PFSK-1 (cell line): ENCODE measurements at regions not wholly inside any gene's neighbourhood (a gene's known extent, or its start where the extent isn't known, plus 50 kb on each side); places are given as distances from the start of the nearest gene placed in this dataset.

Source experiments
- FOXP2 ChIP-seq: optimal IDR thresholded peaks from 2 replicates; pipeline ENCODE3; 2011; ENCODE audit warnings: borderline replicate concordance, control low read depth, inconsistent platforms; ENCODE audit not compliant: insufficient read depth; ENCODE audit errors: extremely low read length, extremely low read depth
- POLR2AphosphoS5 ChIP-seq: IDR thresholded peaks from 2 replicates; pipeline ENCODE4 v1.6.1; 2012; ENCODE audit warnings: low read depth, mild to moderate bottlenecking, control low read depth, low read length, moderate library complexity
- SIN3A ChIP-seq: IDR thresholded peaks from 2 replicates; pipeline ENCODE4 v1.6.1; 2012; ENCODE audit warnings: mild to moderate bottlenecking, low read length, moderate library complexity, borderline replicate concordance; ENCODE audit not compliant: insufficient read depth
- TAF1 ChIP-seq: IDR thresholded peaks from 2 replicates; pipeline ENCODE4 v1.6.1; 2012; ENCODE audit warnings: low read length, control low read depth, borderline replicate concordance; ENCODE audit not compliant: insufficient read depth
- TF ChIP-seq, protein P1 (sequence below), 2 experiments: IDR thresholded peaks; 2 replicates each; pipeline versions ENCODE4 v1.6.1 to v1.8.0; 2011 to 2012; ENCODE audit warnings: low read depth in 2 of 2, low read length in 2 of 2, control low read depth in 1 of 2, inconsistent platforms in 1 of 2, mild to moderate bottlenecking in 1 of 2, moderate library complexity in 1 of 2; ENCODE audit not compliant: insufficient read depth in 1 of 2

DNA sequence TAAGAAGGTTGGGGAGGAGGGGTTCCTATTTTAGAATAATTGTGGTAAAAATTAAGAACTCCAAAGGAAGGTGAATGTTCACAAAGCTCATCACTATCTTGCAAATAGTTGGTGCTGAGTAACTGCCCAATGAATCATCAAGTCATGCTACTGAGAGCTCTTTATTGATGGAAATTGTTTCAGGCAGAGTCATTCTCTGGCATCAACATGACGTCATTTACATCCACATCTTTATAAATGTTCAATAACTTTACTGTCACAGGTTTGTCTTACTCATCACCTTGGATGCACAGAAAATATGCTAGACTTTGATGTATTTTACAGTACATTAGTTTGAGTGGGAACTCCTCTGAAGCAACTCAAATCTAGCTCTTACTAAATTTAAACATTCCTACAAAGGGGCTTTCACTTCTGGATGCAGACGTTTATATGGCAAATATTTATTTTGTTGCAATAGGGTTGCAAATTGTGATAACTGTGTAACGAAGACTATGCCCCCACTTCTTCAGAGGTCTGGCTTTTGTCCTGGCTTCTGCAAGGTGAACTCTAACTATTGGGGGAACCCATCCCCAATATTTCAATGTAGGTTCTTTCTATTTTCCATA lies 273.7 kb upstream of the AJAP1 start:
- TF ChIP-seq, protein P1, sequence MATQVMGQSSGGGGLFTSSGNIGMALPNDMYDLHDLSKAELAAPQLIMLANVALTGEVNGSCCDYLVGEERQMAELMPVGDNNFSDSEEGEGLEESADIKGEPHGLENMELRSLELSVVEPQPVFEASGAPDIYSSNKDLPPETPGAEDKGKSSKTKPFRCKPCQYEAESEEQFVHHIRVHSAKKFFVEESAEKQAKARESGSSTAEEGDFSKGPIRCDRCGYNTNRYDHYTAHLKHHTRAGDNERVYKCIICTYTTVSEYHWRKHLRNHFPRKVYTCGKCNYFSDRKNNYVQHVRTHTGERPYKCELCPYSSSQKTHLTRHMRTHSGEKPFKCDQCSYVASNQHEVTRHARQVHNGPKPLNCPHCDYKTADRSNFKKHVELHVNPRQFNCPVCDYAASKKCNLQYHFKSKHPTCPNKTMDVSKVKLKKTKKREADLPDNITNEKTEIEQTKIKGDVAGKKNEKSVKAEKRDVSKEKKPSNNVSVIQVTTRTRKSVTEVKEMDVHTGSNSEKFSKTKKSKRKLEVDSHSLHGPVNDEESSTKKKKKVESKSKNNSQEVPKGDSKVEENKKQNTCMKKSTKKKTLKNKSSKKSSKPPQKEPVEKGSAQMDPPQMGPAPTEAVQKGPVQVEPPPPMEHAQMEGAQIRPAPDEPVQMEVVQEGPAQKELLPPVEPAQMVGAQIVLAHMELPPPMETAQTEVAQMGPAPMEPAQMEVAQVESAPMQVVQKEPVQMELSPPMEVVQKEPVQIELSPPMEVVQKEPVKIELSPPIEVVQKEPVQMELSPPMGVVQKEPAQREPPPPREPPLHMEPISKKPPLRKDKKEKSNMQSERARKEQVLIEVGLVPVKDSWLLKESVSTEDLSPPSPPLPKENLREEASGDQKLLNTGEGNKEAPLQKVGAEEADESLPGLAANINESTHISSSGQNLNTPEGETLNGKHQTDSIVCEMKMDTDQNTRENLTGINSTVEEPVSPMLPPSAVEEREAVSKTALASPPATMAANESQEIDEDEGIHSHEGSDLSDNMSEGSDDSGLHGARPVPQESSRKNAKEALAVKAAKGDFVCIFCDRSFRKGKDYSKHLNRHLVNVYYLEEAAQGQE (IDR thresholded peaks at IDR 0.05; ENCODE audit: insufficient read depth in 1 of 2, low read depth in 2 of 2, low read length in 2 of 2): no peak
- TF ChIP-seq POLR2AphosphoS5: no peak

DNA sequence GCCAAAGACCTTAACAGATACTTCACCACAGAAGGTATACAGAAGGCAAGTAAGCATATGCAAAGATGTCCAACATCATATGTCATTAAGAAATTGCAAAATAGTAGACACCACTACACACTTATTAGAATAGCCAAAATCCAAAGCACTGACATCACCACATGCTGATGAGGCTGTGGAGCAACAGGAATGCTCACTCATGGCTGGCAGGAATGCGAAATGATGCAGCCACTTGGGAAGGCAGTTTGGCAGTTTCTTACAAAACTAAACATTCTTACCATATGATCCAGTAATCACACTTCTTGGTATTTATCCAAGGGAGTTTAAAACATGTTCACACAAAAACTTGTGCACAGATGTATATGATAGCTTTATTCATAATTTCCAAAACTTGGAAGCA lies 261.2 kb upstream of the AJAP1 start:
- no peak for TF ChIP-seq SIN3A
- TF ChIP-seq, protein P1 (IDR thresholded peaks at IDR 0.05; ENCODE audit: insufficient read depth in 1 of 2, low read depth in 2 of 2, low read length in 2 of 2): no peak
- no peak for TF ChIP-seq TAF1
- no peak for TF ChIP-seq FOXP2
- no peak for TF ChIP-seq POLR2AphosphoS5

DNA sequence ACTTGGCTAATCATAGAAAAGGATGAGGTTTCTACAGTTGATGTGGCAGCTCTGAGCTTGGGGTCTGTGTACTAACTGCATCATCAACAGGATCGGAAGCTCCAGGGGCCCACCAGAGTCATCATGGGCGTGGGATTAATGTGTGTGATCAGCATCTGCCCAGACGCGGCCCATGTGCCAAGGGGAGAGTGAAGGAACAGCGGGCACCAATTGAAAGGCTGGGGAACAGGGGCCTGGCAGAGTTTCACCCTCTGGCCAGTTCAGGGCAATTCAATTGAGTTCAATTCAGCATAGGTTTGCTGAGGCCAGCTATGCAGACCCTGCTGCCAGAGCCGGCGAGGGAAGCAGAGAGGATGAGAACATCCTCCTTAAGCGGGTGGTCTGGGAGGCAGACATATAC lies 260.0 kb upstream of the AJAP1 start:
- TF ChIP-seq FOXP2: no peak
- TF ChIP-seq, protein P1 (IDR thresholded peaks at IDR 0.05; ENCODE audit: insufficient read depth in 1 of 2, low read depth in 2 of 2, low read length in 2 of 2): no peak
- no peak for TF ChIP-seq TAF1
- no peak for TF ChIP-seq SIN3A
- TF ChIP-seq POLR2AphosphoS5: no peak

DNA sequence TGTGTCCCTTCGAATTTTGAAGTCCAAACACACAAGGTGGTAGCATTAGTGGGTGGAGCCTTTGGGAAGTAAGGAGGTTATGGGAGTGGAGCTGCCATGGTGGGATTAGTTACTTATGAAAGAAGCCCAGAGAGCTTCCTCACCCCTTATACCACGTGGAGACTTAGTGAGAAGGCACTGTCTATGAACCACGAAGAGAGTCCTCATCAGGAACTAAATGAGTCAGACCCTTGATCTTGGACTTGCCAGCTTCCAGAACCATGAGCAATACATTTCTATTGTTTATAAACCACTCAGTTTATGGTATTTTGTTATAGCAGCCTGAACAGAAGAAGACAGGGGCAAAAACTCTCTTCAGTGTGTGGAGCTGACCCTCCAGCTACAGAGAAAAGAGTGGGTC lies 259.3 kb upstream of the AJAP1 start:
- TF ChIP-seq SIN3A: no peak
- TF ChIP-seq POLR2AphosphoS5: no peak
- TF ChIP-seq, protein P1 (IDR thresholded peaks at IDR 0.05; ENCODE audit: insufficient read depth in 1 of 2, low read depth in 2 of 2, low read length in 2 of 2): no peak
- TF ChIP-seq FOXP2: no peak
- no peak for TF ChIP-seq TAF1

DNA sequence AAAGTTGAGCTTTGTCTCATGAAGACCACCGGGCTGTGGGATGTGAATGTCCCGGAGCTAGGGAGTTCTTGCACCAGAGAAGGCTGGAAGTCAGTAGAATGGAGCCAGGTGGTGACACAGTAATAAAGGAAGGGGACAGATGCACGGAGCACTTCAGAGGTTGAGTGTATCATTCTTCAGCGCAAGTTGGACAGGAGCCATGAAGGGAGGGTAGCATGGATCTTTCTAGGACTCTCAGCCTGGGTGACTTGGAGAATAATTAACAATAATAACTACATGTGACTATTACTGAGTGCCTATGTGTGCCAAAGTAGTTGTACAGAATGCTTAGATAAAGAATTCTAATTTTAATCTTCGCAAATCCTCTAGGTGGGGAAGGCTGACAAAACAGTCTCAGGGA lies 258.7 kb upstream of the AJAP1 start:
- TF ChIP-seq FOXP2 (no peak), SIN3A (no peak), POLR2AphosphoS5 (no peak), TAF1 (no peak)
- TF ChIP-seq, protein P1 (IDR thresholded peaks at IDR 0.05; ENCODE audit: insufficient read depth in 1 of 2, low read depth in 2 of 2, low read length in 2 of 2): no peak
